ENCODE measurements at regions not wholly inside any gene's neighbourhood (a gene's known extent, or its start where the extent isn't known, plus 50 kb on each side); places are given as distances from the start of the nearest gene placed in this dataset.

GRCh38 chr5:67465537-67466207, 269.1 kb upstream of the CD180 start:
- TF ChIP-seq GATA3 (IDR thresholded peaks at IDR 0.05; ENCODE audit: low read depth, low read length): no peak
- no peak for TF ChIP-seq GATA2 (IDR thresholded peaks at IDR 0.05; ENCODE audit: low read depth, low read length)
